GM19043 (cell line): ENCODE measurements at regions not wholly inside any gene's neighbourhood (a gene's known extent, or its start where the extent isn't known, plus 50 kb on each side); places are given as distances from the start of the nearest gene placed in this dataset.

Experiments
- ATAC-seq: cut with Tn5 transposase; IDR thresholded peaks from one replicate; pipeline ENCODE4 v1.9.1; 2021; ENCODE audit warnings: low read depth; ENCODE audit not compliant: unreplicated experiment

DNA sequence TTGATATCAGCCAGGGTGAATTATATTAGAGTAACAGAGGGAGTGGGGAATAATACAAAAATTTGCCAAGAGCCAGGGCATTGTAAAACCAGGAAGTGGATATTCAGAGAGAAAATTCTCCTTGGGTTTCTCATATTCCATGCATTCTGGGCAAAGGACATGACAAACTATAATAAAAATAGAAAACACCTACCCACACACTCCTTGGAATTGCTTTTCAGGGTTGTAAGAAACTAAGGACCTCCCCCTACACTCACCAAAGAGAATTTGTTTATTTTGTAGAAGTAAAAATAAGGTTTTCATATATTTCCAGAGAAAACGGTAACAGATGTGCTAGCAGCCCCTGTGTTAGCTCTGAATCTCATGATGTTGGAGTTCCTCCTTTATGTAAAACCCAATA lies 649.6 kb downstream of the SLITRK1 start:
- no peak for ATAC-seq

- no peak for ATAC-seq
Observed at GRCh38 chr13:83229574-83230305, 652.5 kb downstream of the SLITRK1 start.

- ATAC-seq = no peak
Observed at GRCh38 chr13:83223546-83223945, 658.7 kb downstream of the SLITRK1 start.

- ATAC-seq = no peak
Observed at GRCh38 chr13:83221813-83222241, 660.4 kb downstream of the SLITRK1 start.

GRCh38 chr13:83221256-83221655 lies 661.0 kb downstream of the SLITRK1 start:
- ATAC-seq = no peak

GRCh38 chr13:83220241-83220640 lies 662.0 kb downstream of the SLITRK1 start:
- no peak for ATAC-seq

GRCh38 chr13:83219832-83220231 lies 662.4 kb downstream of the SLITRK1 start:
- ATAC-seq = no peak

DNA sequence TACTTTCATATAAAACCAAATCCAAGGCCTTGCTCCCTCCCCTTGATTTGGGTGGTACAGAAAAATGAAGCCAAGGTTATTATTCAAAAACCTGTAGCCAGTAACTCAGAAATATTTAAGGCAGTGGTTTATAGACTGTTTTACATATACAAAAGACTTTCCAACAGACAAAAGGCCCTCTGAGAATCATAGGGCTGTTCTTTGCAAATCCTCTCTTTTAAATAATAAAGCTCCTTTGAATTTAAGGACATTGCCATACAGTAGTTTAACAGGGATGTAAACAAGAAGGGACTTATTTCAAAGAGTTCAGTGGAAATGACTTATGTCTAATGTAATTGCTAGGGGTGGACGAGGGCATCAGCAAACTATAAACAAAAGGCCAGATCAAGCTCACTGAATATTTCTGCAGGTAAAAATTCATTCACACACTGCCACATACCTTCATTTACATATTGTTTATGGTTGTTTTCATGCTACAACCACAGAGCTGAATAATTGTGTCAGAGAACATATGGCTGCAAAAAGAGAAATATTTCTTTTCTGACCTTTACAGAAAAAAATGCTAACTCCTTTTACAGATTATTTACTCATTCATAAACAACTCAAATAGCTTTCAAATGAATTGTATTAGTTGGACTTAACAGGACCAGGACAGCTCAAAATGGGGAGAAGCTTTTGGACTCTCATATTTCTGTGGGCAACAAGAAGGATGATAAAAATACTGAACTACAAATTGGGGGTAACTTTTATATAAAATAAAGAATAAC lies 665.6 kb downstream of the SLITRK1 start:
- ATAC-seq = no peak

GRCh38 chr13:83215627-83216026 lies 666.6 kb downstream of the SLITRK1 start:
- ATAC-seq = no peak

GRCh38 chr13:83214452-83214851 lies 667.8 kb downstream of the SLITRK1 start:
- no peak for ATAC-seq

DNA sequence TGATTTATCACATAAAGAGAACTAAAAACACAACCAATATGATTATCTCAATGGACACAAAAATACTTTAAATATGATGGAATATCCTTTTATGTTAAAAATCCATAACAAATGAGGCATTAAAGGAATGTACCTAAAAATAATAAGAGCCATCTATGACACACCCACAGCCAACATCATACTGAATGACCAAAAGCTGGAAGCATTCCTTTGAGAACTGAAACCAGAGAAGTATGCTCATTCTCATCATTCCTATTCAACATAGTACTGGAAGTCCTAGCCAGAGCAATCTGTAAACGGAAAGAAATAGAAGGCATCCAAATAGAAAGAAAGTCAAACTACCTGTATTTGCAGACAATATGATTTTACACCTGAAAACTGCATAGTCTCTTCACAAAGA lies 671.0 kb downstream of the SLITRK1 start:
- no peak for ATAC-seq

- no peak for ATAC-seq
Observed at GRCh38 chr13:83204886-83205285, 677.4 kb downstream of the SLITRK1 start.

DNA sequence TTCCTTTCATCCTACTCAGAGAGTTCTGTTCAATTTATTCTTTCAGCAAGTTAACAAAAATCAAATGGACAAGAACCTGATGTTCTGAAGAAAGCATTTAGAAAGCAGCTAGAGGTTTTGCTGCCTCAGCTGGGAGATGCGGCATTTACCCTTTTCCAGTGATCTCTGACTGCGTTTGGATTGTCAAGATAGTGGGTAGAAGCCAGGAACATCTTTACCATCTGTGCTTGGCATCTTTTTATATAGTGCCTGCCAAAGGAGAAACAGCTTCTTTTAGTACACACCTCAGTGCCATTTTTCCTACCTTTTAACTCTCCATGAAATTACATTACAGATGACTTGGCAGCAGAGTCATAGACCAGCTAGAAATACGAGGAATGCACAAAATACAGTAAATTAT lies 680.8 kb downstream of the SLITRK1 start:
- no peak for ATAC-seq

- no peak for ATAC-seq
Observed at GRCh38 chr13:83197316-83197715, 685.0 kb downstream of the SLITRK1 start.

DNA sequence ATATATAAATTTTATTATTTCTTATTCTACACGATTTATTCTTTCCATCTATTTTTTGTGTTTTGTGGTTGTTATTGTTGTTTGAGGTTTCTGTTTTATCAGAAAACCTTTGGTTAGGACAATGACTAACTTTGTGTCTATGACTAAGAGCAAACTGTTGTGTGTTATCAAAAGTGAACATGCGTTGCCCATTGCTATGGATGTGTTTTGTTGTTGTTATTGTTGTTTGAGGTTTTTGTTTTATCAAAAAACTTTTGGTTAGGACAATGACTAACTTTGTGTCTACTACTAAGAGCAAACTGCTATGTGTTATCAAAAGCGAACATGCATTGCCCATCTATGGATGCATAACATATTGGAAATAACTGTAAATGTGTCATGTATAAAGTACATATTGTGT lies 692.3 kb downstream of the SLITRK1 start:
- ATAC-seq = no peak

DNA sequence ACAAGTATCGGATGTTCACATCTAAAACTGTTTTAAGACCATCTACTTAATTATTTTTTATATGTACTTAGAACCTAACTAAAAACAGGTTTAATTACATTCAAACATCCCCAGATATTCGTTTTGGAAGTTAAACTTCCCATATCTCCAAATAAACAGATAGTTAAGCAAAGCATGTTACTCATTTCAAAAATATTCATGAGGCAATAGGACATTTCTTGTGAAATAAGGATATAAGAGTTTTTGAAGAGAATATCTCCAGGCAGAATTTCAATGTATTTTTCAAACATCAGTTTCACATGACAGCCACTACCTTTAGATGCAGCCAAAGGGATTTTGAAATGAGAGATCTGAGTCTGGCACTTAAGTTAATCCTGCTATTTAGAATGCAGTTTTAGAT lies 697.5 kb downstream of the SLITRK1 start:
- ATAC-seq = no peak

GRCh38 chr13:83184150-83184475 lies 698.2 kb downstream of the SLITRK1 start:
- ATAC-seq = no peak

- ATAC-seq = no peak
Observed at GRCh38 chr13:83183439-83184149, 698.7 kb downstream of the SLITRK1 start.

- no peak for ATAC-seq
Observed at GRCh38 chr13:83182845-83183244, 699.4 kb downstream of the SLITRK1 start.

DNA sequence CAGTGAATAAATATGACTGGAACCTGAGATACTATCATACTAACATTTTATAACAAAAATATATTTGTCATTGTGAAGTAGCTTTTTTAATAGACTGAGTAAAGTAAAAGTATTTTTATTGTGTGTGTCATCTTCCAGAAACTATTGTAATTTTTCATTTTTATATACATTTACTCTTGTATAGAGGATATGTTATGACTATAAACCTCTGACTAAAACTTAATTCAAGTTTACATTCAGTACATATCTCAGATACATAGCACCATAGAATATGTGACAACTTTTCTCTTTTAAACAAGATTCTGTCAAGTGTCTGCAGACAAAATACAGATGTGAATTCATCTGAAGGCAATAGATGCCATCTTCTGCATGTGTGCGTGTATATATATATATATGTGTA lies 704.3 kb downstream of the SLITRK1 start:
- no peak for ATAC-seq

- no peak for ATAC-seq
Observed at GRCh38 chr13:83168590-83168989, 713.7 kb downstream of the SLITRK1 start.

- no peak for ATAC-seq
Observed at GRCh38 chr13:83167203-83167602, 715.1 kb downstream of the SLITRK1 start.
